ENCODE measurements at regions not wholly inside any gene's neighbourhood (a gene's known extent, or its start where the extent isn't known, plus 50 kb on each side); places are given as distances from the start of the nearest gene placed in this dataset.

DNA sequence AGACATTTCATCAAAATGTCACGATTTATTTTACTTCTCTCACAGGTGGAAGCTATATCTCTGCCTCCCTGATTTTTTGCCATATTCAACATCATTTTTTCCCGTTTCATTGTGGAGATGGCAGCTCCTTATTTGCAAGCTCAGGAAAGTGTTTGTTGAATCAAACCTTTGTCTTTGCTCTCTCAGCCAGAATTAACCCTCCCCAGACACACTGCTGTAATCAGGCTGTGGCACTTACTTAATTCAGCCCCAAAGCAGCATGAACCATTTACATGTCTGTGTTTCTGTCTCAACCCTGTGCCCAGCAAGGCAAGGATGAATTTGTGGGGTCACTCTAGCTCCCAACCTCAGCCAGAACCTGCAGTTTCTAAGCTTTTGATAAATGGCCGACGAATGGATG, 397.2 kb downstream of the TCERG1L start:
- H3K27ac Mint-ChIP-seq = no peak overlapping the region
- no peaks in the 10 kb centered on the region for H3K4me1 Mint-ChIP-seq
- TF ChIP-seq ZNF114 (CRISPR knock-in tag; IDR thresholded peaks at IDR 0.05) (no peak), NANOG (IDR thresholded peaks at IDR 0.05; ENCODE audit: borderline replicate concordance) (no peak), POLR2AphosphoS5 (IDR thresholded peaks at IDR 0.05; ENCODE audit: low read depth) (no peak), STAT1 (IDR thresholded peaks at IDR 0.05; ENCODE audit: unreplicated experiment) (no peak), EZH2phosphoT487 (IDR thresholded peaks at IDR 0.05; ENCODE audit: unreplicated experiment) (no peak), JUNB (IDR thresholded peaks at IDR 0.05; ENCODE audit: unreplicated experiment) (no peak), REST (IDR thresholded peaks at IDR 0.05; ENCODE audit: unreplicated experiment) (no peak), ETS1 (IDR thresholded peaks at IDR 0.05) (no peak)
- TF ChIP-seq, protein P1, sequence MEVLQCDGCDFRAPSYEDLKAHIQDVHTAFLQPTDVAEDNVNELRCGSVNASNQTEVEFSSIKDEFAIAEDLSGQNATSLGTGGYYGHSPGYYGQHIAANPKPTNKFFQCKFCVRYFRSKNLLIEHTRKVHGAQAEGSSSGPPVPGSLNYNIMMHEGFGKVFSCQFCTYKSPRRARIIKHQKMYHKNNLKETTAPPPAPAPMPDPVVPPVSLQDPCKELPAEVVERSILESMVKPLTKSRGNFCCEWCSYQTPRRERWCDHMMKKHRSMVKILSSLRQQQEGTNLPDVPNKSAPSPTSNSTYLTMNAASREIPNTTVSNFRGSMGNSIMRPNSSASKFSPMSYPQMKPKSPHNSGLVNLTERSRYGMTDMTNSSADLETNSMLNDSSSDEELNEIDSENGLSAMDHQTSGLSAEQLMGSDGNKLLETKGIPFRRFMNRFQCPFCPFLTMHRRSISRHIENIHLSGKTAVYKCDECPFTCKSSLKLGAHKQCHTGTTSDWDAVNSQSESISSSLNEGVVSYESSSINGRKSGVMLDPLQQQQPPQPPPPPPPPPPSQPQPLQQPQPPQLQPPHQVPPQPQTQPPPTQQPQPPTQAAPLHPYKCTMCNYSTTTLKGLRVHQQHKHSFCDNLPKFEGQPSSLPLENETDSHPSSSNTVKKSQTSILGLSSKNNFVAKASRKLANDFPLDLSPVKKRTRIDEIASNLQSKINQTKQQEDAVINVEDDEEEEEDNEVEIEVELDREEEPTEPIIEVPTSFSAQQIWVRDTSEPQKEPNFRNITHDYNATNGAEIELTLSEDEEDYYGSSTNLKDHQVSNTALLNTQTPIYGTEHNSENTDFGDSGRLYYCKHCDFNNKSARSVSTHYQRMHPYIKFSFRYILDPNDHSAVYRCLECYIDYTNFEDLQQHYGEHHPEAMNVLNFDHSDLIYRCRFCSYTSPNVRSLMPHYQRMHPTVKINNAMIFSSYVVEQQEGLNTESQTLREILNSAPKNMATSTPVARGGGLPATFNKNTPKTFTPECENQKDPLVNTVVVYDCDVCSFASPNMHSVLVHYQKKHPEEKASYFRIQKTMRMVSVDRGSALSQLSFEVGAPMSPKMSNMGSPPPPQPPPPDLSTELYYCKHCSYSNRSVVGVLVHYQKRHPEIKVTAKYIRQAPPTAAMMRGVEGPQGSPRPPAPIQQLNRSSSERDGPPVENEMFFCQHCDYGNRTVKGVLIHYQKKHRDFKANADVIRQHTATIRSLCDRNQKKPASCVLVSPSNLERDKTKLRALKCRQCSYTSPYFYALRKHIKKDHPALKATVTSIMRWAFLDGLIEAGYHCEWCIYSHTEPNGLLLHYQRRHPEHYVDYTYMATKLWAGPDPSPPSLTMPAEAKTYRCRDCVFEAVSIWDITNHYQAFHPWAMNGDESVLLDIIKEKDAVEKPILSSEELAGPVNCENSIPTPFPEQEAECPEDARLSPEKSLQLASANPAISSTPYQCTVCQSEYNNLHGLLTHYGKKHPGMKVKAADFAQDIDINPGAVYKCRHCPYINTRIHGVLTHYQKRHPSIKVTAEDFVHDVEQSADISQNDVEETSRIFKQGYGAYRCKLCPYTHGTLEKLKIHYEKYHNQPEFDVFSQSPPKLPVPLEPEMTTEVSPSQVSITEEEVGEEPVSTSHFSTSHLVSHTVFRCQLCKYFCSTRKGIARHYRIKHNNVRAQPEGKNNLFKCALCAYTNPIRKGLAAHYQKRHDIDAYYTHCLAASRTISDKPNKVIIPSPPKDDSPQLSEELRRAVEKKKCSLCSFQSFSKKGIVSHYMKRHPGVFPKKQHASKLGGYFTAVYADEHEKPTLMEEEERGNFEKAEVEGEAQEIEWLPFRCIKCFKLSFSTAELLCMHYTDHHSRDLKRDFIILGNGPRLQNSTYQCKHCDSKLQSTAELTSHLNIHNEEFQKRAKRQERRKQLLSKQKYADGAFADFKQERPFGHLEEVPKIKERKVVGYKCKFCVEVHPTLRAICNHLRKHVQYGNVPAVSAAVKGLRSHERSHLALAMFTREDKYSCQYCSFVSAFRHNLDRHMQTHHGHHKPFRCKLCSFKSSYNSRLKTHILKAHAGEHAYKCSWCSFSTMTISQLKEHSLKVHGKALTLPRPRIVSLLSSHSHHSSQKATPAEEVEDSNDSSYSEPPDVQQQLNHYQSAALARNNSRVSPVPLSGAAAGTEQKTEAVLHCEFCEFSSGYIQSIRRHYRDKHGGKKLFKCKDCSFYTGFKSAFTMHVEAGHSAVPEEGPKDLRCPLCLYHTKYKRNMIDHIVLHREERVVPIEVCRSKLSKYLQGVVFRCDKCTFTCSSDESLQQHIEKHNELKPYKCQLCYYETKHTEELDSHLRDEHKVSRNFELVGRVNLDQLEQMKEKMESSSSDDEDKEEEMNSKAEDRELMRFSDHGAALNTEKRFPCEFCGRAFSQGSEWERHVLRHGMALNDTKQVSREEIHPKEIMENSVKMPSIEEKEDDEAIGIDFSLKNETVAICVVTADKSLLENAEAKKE (CRISPR knock-in tag; IDR thresholded peaks at IDR 0.05) = no peak
- no peak overlapping the region for H2AFZ ChIP-seq
- H3K9me3 Mint-ChIP-seq = peaks cover 80% of the 10 kb centered on the region
- no peak overlapping the region for H3K4me3 ChIP-seq
- H3F3A ChIP-seq (replicated peaks; ENCODE audit: low read depth) = no peaks in the 10 kb centered on the region
- DNase-seq (ENCODE audit: low spot score) (no peak), ATAC-seq (no peak)
- no peaks in the 10 kb centered on the region for H3K9me2 ChIP-seq (ENCODE audit: insufficient read depth)
- peaks cover 16% of the 10 kb centered on the region for H3K36me3 Mint-ChIP-seq (ENCODE audit: low read depth)
- no peaks in the 10 kb centered on the region; the same call in 1 of the 2 replicates for H3K36me3 ChIP-seq (ENCODE audit: insufficient read depth)
- H3K79me2 ChIP-seq (replicated peaks; ENCODE audit: insufficient read depth) = no peaks in the 10 kb centered on the region
- H3K27me3 Mint-ChIP-seq (ENCODE audit: insufficient read depth, low read depth, poor library complexity) = peaks cover 8% of the 10 kb centered on the region
- H3K4me1 ChIP-seq (ENCODE audit: insufficient read depth) = no peaks in the 10 kb centered on the region
- H3K4me3 Mint-ChIP-seq = no peak overlapping the region
- no peak overlapping the region for H3K27ac ChIP-seq (ENCODE audit: low read depth)
- H3K4me2 ChIP-seq = no peak overlapping the region
- H4K20me1 ChIP-seq (replicated peaks; ENCODE audit: insufficient read depth) = no peaks in the 10 kb centered on the region
- H3K27me3 ChIP-seq (ENCODE audit: insufficient read depth) = no peaks in the 10 kb centered on the region

Measured in GM23338 (cell line).